GM12865 (cell line): ENCODE measurements at regions not wholly inside any gene's neighbourhood (a gene's known extent, or its start where the extent isn't known, plus 50 kb on each side); places are given as distances from the start of the nearest gene placed in this dataset.

ENCODE experiments used
- DNase-seq: peaks from one replicate; pipeline ENCODE4 v3.0.0; 2010; ENCODE audit warnings: low read depth
- H3K4me3 ChIP-seq: 2 replicates; pipeline ENCODE4 v1.5.1; 2011; ENCODE audit warnings: mild to moderate bottlenecking, low read depth, low read length, control low read depth
- TF ChIP-seq, protein P1 (sequence below): IDR thresholded peaks from 2 replicates; pipeline ENCODE4 v1.5.1; 2011; ENCODE audit warnings: low read length, control low read depth, low read depth, inconsistent platforms; ENCODE audit not compliant: insufficient read depth; ENCODE audit errors: missing control alignments

- TF ChIP-seq, protein P1, sequence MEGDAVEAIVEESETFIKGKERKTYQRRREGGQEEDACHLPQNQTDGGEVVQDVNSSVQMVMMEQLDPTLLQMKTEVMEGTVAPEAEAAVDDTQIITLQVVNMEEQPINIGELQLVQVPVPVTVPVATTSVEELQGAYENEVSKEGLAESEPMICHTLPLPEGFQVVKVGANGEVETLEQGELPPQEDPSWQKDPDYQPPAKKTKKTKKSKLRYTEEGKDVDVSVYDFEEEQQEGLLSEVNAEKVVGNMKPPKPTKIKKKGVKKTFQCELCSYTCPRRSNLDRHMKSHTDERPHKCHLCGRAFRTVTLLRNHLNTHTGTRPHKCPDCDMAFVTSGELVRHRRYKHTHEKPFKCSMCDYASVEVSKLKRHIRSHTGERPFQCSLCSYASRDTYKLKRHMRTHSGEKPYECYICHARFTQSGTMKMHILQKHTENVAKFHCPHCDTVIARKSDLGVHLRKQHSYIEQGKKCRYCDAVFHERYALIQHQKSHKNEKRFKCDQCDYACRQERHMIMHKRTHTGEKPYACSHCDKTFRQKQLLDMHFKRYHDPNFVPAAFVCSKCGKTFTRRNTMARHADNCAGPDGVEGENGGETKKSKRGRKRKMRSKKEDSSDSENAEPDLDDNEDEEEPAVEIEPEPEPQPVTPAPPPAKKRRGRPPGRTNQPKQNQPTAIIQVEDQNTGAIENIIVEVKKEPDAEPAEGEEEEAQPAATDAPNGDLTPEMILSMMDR: no peak
- no peak overlapping the region for H3K4me3 ChIP-seq
- no peak for DNase-seq
These were observed 377.4 kb upstream of the RGMA start for GRCh38 chr15:93466380-93466779.

DNA sequence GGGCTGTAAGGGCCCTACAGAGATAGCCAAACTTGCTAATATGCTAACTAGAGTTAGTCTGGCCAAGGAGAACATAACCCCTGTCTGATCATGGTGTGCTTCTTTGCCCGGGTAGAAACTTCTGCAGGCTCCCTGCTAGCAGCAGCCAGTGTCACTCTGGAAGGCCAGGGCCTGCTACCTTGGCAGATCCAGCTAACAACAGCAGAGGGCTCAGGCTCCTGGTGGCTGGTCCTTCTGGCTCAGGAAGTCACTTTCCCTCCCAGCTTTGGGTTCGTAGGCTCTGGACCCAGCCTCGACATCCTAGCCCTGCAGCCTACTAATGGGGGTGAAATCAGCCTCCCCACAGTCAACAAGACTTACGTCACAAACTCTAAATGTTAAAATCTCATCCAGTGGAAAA, 373.7 kb upstream of the RGMA start:
- DNase-seq: no peak
- TF ChIP-seq, protein P1: no peak
- H3K4me3 ChIP-seq: no peak overlapping the region

DNA sequence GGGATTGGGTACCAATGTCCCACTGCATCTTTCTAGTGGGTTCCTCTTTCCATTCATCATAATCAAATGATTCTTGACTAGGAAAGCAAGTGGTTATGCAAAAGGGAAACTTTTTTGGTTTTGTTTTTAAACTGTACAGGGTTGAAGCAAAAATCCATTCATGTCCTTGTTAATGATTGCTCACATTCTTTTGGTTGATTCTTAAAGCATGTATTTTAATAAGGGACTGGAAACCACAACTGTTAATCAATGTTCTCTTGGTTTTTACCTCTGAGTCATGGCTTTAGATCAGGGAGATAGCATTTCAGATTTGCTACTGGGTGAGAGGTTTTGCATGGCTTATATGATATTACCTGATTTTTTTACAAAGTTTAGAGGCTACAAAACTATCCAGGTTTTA, 371.7 kb upstream of the RGMA start:
- H3K4me3 ChIP-seq: no peak overlapping the region
- DNase-seq: no peak
- TF ChIP-seq, protein P1: no peak

- TF ChIP-seq, protein P1: no peak
- H3K4me3 ChIP-seq: no peak overlapping the region
- DNase-seq: no peak
These were observed 370.4 kb upstream of the RGMA start for GRCh38 chr15:93459396-93459795.

GRCh38 chr15:93458597-93458996, 369.6 kb upstream of the RGMA start:
- no peak for DNase-seq
- H3K4me3 ChIP-seq: no peak overlapping the region
- TF ChIP-seq, protein P1: no peak

DNA sequence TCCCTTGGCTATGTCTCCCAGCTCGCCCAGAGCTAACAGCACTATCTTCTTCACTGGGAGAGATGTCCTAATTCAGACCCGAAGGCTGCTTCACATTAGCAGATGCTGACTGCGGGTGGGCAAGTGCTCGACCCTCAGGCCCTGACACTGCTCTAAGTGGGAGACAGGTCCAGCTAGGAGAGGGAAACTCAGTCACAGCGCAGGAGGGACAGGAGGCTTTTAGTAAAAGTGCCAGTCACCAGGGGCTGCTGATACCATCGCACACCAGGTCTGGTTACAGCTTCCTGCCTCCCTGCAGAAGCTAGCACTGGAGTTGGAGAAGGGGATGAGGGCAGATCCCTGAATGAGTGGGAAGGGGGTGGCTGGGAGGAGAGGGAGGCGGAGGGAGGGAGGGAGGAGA, 365.8 kb upstream of the RGMA start:
- TF ChIP-seq, protein P1: no peak
- DNase-seq: no peak
- no peak overlapping the region for H3K4me3 ChIP-seq

DNA sequence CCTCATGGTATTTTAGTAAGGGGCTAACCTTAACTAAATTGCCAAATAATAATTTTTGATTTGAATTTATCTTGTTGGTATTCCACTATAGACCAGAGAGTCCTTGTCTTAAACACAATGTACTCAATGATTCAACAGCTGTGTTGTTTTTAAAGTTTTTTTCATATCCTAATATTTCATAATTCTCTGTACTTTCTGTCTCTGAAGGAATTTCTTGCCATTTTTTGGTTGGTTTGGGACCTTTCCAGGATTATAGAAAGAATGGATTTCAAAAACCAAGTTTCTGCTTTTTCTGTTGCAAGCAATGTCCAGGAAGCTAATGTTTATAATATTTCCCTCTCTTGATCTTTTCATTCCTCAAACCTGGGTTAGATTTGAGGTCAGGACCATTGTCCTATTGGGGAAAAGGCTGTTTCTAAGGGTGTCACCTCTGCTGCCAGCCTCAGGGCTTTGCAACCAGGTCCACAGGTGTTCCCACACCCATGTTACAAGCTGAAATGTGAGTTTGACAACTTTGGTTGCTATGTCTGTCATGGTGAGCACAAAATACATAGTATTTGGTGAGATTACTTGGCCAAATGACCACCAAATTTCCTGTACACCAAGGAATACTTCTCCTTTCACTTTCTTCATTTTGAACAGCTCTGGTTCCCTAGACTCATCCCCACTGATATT, 363.7 kb upstream of the RGMA start:
- no peak for DNase-seq
- TF ChIP-seq, protein P1: no peak
- H3K4me3 ChIP-seq: no peak overlapping the region
